RWPE2 (cell line): ENCODE measurements at regions not wholly inside any gene's neighbourhood (a gene's known extent, or its start where the extent isn't known, plus 50 kb on each side); places are given as distances from the start of the nearest gene placed in this dataset.

ENCODE experiments used
- ATAC-seq: fragments of 200-7000 bp; cut with Tn5 transposase; 3 replicates; pipeline ENCODE4 v1.9.1; 2021; ENCODE audit warnings: low read depth
- DNase-seq: peaks from one replicate; pipeline ENCODE4 v3.0.0-alpha.2; 2020; ENCODE audit warnings: low spot score
- H3K27ac ChIP-seq: fragments of 450-650 bp; 2 replicates; pipeline ENCODE4 v1.5.1; 2017; ENCODE audit warnings: mild to moderate bottlenecking; ENCODE audit not compliant: poor library complexity, severe bottlenecking
- H3K27me3 ChIP-seq: fragments of 250-450 bp; sonication (Bioruptor Pico); 2 replicates; pipeline ENCODE4 v1.5.1; 2021; ENCODE audit warnings: mild to moderate bottlenecking, moderate library complexity; ENCODE audit not compliant: insufficient read depth, poor library complexity, severe bottlenecking
- H3K36me3 ChIP-seq: fragments of 250-450 bp; sonication (Bioruptor Pico); 2 replicates; pipeline ENCODE4 v1.5.1; 2020; ENCODE audit warnings: low read depth, mild to moderate bottlenecking, moderate library complexity
- H3K4me1 ChIP-seq: fragments of 250-450 bp; sonication (Bioruptor Pico); 2 replicates; pipeline ENCODE4 v1.5.1; 2021; ENCODE audit warnings: mild to moderate bottlenecking, moderate library complexity; ENCODE audit not compliant: insufficient read depth, poor library complexity, severe bottlenecking
- H3K4me3 ChIP-seq: fragments of 250-450 bp; sonication (Bioruptor Pico); 2 replicates; pipeline ENCODE4 v1.5.1; 2021; ENCODE audit warnings: mild to moderate bottlenecking, moderate library complexity; ENCODE audit not compliant: severe bottlenecking
- H3K9me3 ChIP-seq: fragments of 250-450 bp; sonication (Bioruptor Pico); 2 replicates; pipeline ENCODE4 v1.5.1; 2021; ENCODE audit warnings: mild to moderate bottlenecking, moderate library complexity; ENCODE audit not compliant: severe bottlenecking
- CTCF ChIP-seq: fragments of 450-650 bp; IDR thresholded peaks from one replicate; pipeline ENCODE4 v1.5.1; 2017; ENCODE audit warnings: mild to moderate bottlenecking, moderate library complexity; ENCODE audit not compliant: poor library complexity, severe bottlenecking

GRCh38 chr18:40274618-40275196 lies 1680.3 kb upstream of the PIK3C3 start:
- Histone ChIP-seq H3K4me3 (no peak overlapping the region), H3K4me1 (no peaks in the 10 kb centered on the region), H3K27me3 (no peaks in the 10 kb centered on the region), H3K36me3 (no peaks in the 10 kb centered on the region), H3K9me3 (no peaks in the 10 kb centered on the region), H3K27ac (no peak overlapping the region)
- DNase-seq = no peak
- ATAC-seq = no peak
- TF ChIP-seq CTCF = no peak

GRCh38 chr18:40272630-40273231 lies 1682.3 kb upstream of the PIK3C3 start:
- no peak for TF ChIP-seq CTCF
- Histone ChIP-seq H3K36me3 (no peaks in the 10 kb centered on the region), H3K9me3 (no peaks in the 10 kb centered on the region), H3K27me3 (no peaks in the 10 kb centered on the region), H3K4me3 (no peak overlapping the region), H3K27ac (no peak overlapping the region), H3K4me1 (no peaks in the 10 kb centered on the region)
- ATAC-seq = no peak
- no peak for DNase-seq

GRCh38 chr18:40259115-40259835 lies 1695.8 kb upstream of the PIK3C3 start:
- Histone ChIP-seq H3K27ac (no peak overlapping the region), H3K27me3 (no peaks in the 10 kb centered on the region), H3K36me3 (no peaks in the 10 kb centered on the region), H3K4me1 (no peaks in the 10 kb centered on the region), H3K4me3 (no peak overlapping the region), H3K9me3 (no peaks in the 10 kb centered on the region)
- no peak for DNase-seq
- no peak for TF ChIP-seq CTCF
- no peak for ATAC-seq

GRCh38 chr18:40258311-40258710 lies 1696.7 kb upstream of the PIK3C3 start:
- ATAC-seq = no peak

More at GRCh38 chr18:40258311-40258710, 1696.7 kb upstream of the PIK3C3 start:
- no peak for TF ChIP-seq CTCF
- H3K9me3 ChIP-seq = no peaks in the 10 kb centered on the region
- H3K4me1 ChIP-seq = no peaks in the 10 kb centered on the region
- no peak overlapping the region for H3K4me3 ChIP-seq
- DNase-seq = no peak
- H3K27ac ChIP-seq = no peak overlapping the region
- no peaks in the 10 kb centered on the region for H3K27me3 ChIP-seq
- no peaks in the 10 kb centered on the region for H3K36me3 ChIP-seq
